Thyroid gland (tissue), 4 donors: ENCODE measurements at regions not wholly inside any gene's neighbourhood (a gene's known extent, or its start where the extent isn't known, plus 50 kb on each side); places are given as distances from the start of the nearest gene placed in this dataset.

Experiments
- DNase-seq, 2 donors: peaks; one replicate each; pipeline ENCODE4 v3.0.0-alpha.2; 2019
- H3K27ac ChIP-seq, 3 donors: fragments of 200-600 bp; sonication (generic); 1 replicate in 2 of 3; 2 replicates in 1 of 3; pipeline ENCODE4 v1.5.1; 2016 to 2019; ENCODE audit warnings: mild to moderate bottlenecking in 1 of 3, moderate library complexity in 1 of 3
- H3K27me3 ChIP-seq: fragments of 200-600 bp; sonication (generic); one replicate; pipeline ENCODE4 v1.5.1; 2019
- H3K36me3 ChIP-seq, 2 donors: fragments of 200-600 bp; sonication (generic); one replicate each; pipeline ENCODE4 v1.5.1; 2016 to 2019
- H3K4me1 ChIP-seq, 2 donors: fragments of 200-600 bp; sonication (generic); one replicate each; pipeline ENCODE4 v1.5.1; 2017 to 2019
- H3K4me3 ChIP-seq, 3 donors: fragments of 200-600 bp; sonication (generic); replicated peaks in 1 of 3; 1 replicate in 2 of 3; 2 replicates in 1 of 3; pipeline ENCODE4 v1.5.1; 2016; ENCODE audit warnings: mild to moderate bottlenecking in 1 of 3
- H3K9me3 ChIP-seq: fragments of 200-600 bp; sonication (generic); one replicate; pipeline ENCODE4 v1.5.1; 2017
- CTCF ChIP-seq, 6 experiments: fragments of 200-600 bp in 3 of 6; fragments of 450-650 bp in 3 of 6; sonication (generic) in 3 of 6; IDR thresholded peaks; one replicate each; pipeline ENCODE4 v1.5.1; 2016 to 2019; ENCODE audit warnings: antibody characterized with exemption in 6 of 6, mild to moderate bottlenecking in 2 of 6, inconsistent platforms in 1 of 6, moderate library complexity in 1 of 6
- POLR2A ChIP-seq, 2 donors: fragments of 450-650 bp; IDR thresholded peaks; one replicate each; pipeline ENCODE4 v1.6.1; 2017; ENCODE audit warnings: antibody characterized with exemption in 2 of 2, mild to moderate bottlenecking in 2 of 2, moderate library complexity in 1 of 2
- WGBS, 2 donors: methylation state at CpG; one replicate each; pipeline ENCODE4 v1.1.5; 2017; 5-methylcytosine and 5-hydroxymethylcytosine counted together
- intact Hi-C: fragments of 100-400 bp; cut with DNase I; formaldehyde crosslinking; loops from one replicate; pipeline ENCODE4 v1.15.1; 2023

- Histone ChIP-seq H3K27ac (no peak overlapping the region), H3K9me3 (no peaks in the 10 kb centered on the region)
- intact Hi-C loops = no loop called here
These were observed 186.2 kb downstream of the DUSP6 start for GRCh38 chr12:89166121-89166520.

DNA sequence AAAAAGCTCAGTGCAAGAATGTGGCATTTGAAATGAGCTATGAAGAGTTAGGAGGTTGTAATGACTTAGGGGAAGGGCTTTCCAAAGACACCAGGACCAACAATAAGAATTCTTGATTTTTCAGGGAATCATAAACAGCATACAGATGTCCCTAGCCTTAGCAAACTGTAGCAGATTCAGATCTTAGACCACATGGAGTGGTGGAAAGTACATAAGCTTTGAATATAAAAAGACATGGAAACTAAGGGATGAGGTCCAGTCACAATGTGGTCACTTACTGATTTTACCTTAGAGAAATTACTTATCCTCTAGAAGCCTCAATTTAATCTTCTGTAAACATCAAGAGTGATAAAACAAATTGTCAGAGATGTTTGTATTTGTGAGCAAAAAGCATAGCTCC is 186.6 kb downstream of the DUSP6 start:
- Histone ChIP-seq H3K27ac (no peak overlapping the region), H3K9me3 (no peaks in the 10 kb centered on the region), H3K4me1 (peaks cover 0 to 7% of the 10 kb centered on the region in 2 donors), H3K36me3 (no peaks in the 10 kb centered on the region), H3K27me3 (no peaks in the 10 kb centered on the region), H3K4me3 (no peak overlapping the region)
- intact Hi-C loops = no loop called here
- DNase-seq = no peak
- TF ChIP-seq POLR2A (IDR thresholded peaks at IDR 0.05) = no peak
- TF ChIP-seq CTCF (IDR thresholded peaks at IDR 0.05) = no peak

More at GRCh38 chr12:89166121-89166520, 186.2 kb downstream of the DUSP6 start:
- Histone ChIP-seq H3K36me3 (no peaks in the 10 kb centered on the region), H3K4me3 (no peak overlapping the region), H3K27me3 (no peaks in the 10 kb centered on the region), H3K4me1 (peaks cover 0 to 5% of the 10 kb centered on the region in 2 donors)
- no peak for TF ChIP-seq CTCF (IDR thresholded peaks at IDR 0.05)
- TF ChIP-seq POLR2A (IDR thresholded peaks at IDR 0.05) = no peak
- WGBS, 2 donors = 74 to 76% methylated on average over 1 of the region's 1 CpG
- DNase-seq = no peak

GRCh38 chr12:89163918-89164317 is 188.4 kb downstream of the DUSP6 start:
- Histone ChIP-seq H3K27ac (no peak overlapping the region), H3K4me3 (no peak overlapping the region), H3K9me3 (no peaks in the 10 kb centered on the region), H3K4me1 (peaks cover 0 to 11% of the 10 kb centered on the region in 2 donors), H3K36me3 (no peaks in the 10 kb centered on the region), H3K27me3 (no peaks in the 10 kb centered on the region)
- intact Hi-C loops = no loop called here
- 73 to 95% methylated on average over 1 of the region's 1 CpG for WGBS, 2 donors
- no peak for DNase-seq
- TF ChIP-seq POLR2A (IDR thresholded peaks at IDR 0.05) = no peak
- no peak for TF ChIP-seq CTCF (IDR thresholded peaks at IDR 0.05)

GRCh38 chr12:89162589-89163261 is 189.6 kb downstream of the DUSP6 start:
- H3K4me1 ChIP-seq = peaks cover 0 to 11% of the 10 kb centered on the region in 2 donors
- H3K36me3 ChIP-seq = no peaks in the 10 kb centered on the region
- no peaks in the 10 kb centered on the region for H3K9me3 ChIP-seq
- TF ChIP-seq CTCF (IDR thresholded peaks at IDR 0.05) (no peak), POLR2A (IDR thresholded peaks at IDR 0.05) (no peak)
- 70 to 77% methylated on average over 3 of the region's 3 CpGs for WGBS, 2 donors
- DNase-seq = peak; percentile 15 to 23
- H3K4me3 ChIP-seq = no peak overlapping the region
- peak overlapping the region in 1 of 3 donors; percentile 54 for H3K27ac ChIP-seq
- no peaks in the 10 kb centered on the region for H3K27me3 ChIP-seq
- intact Hi-C loops = no loop called here

DNA sequence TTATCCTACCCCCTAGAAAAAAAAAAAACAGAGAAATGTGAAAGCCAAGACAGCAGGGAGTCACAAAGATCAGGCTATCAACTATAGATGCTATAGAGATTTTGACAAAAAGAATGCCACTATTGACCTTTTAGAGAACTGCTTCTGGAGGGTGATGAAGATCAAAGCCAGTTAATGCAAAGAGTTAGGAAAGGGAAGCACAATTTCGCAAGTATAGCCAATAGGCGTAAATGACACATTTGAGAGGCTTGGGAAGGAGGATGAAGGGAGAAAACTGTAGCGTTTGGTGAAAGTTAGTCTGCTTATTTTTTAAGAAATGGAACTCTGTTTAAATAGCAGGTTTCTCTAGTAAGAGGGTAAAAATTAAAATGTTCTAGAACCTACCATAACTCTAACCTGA is 190.7 kb downstream of the DUSP6 start:
- no peak overlapping the region for H3K27ac ChIP-seq
- 85 to 89% methylated on average over 3 of the region's 3 CpGs for WGBS, 2 donors
- no peaks in the 10 kb centered on the region for H3K9me3 ChIP-seq
- H3K36me3 ChIP-seq = no peaks in the 10 kb centered on the region
- no peak overlapping the region for H3K4me3 ChIP-seq
- H3K4me1 ChIP-seq = peaks cover 0 to 11% of the 10 kb centered on the region in 2 donors
- intact Hi-C loops = no loop called here
- H3K27me3 ChIP-seq = no peaks in the 10 kb centered on the region
- DNase-seq = no peak
- TF ChIP-seq CTCF (IDR thresholded peaks at IDR 0.05) = no peak
- no peak for TF ChIP-seq POLR2A (IDR thresholded peaks at IDR 0.05)
